ENCODE measurements at regions not wholly inside any gene's neighbourhood (a gene's known extent, or its start where the extent isn't known, plus 50 kb on each side); places are given as distances from the start of the nearest gene placed in this dataset.

DNA sequence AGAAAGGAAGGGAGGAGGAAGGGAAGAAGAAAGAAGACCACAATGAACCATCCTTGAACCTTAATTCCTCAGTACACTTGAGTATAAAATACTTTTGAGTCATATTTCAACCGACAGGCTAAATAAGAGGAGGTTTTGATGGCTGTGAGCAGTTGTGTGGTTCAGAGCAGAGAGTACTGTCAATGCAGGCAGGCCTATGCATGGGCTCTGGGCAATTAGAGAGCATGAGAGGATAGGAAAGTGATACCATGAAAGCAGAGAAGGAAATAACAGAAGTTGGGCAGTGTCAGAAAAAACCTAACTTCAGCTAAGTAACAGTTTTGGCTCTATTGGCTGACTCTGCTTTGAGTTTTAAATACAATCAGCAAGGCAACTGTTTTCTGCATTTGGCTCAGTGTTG lies 123.6 kb upstream of the STK17B start:
- TF ChIP-seq, protein P1, sequence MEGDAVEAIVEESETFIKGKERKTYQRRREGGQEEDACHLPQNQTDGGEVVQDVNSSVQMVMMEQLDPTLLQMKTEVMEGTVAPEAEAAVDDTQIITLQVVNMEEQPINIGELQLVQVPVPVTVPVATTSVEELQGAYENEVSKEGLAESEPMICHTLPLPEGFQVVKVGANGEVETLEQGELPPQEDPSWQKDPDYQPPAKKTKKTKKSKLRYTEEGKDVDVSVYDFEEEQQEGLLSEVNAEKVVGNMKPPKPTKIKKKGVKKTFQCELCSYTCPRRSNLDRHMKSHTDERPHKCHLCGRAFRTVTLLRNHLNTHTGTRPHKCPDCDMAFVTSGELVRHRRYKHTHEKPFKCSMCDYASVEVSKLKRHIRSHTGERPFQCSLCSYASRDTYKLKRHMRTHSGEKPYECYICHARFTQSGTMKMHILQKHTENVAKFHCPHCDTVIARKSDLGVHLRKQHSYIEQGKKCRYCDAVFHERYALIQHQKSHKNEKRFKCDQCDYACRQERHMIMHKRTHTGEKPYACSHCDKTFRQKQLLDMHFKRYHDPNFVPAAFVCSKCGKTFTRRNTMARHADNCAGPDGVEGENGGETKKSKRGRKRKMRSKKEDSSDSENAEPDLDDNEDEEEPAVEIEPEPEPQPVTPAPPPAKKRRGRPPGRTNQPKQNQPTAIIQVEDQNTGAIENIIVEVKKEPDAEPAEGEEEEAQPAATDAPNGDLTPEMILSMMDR (IDR thresholded peaks at IDR 0.05): no peak
- TF ChIP-seq EZH2 (IDR thresholded peaks at IDR 0.05): no peak
